Chondrocyte (in vitro differentiated cells): ENCODE measurements at regions not wholly inside any gene's neighbourhood (a gene's known extent, or its start where the extent isn't known, plus 50 kb on each side); places are given as distances from the start of the nearest gene placed in this dataset.

Experiments
- DNase-seq: peaks from one replicate; pipeline ENCODE4 v3.0.0; 2021; ENCODE audit warnings: mixed read lengths, low spot score
- H3K27ac Mint-ChIP-seq: one replicate; pipeline ENCODE4 v1.8.0; 2021; ENCODE audit warnings: mild to moderate bottlenecking, moderate library complexity, mixed read lengths; ENCODE audit not compliant: unreplicated experiment
- H3K27me3 Mint-ChIP-seq: 2 replicates; pipeline ENCODE4 v1.8.0; 2021; ENCODE audit warnings: low read depth, mixed read lengths
- H3K36me3 Mint-ChIP-seq: 2 replicates; pipeline ENCODE4 v1.8.0; 2021; ENCODE audit warnings: low read depth, mixed read lengths
- H3K4me1 Mint-ChIP-seq: 2 replicates; pipeline ENCODE4 v1.8.0; 2021; ENCODE audit warnings: low read depth, mild to moderate bottlenecking, mixed read lengths
- H3K4me3 Mint-ChIP-seq: one replicate; pipeline ENCODE4 v1.8.0; 2021; ENCODE audit warnings: mild to moderate bottlenecking, moderate library complexity, mixed read lengths; ENCODE audit not compliant: unreplicated experiment
- H3K9me3 Mint-ChIP-seq: 2 replicates; pipeline ENCODE4 v1.8.0; 2021; ENCODE audit warnings: low read depth, mixed read lengths
- CTCF ChIP-seq: fragments of 200-600 bp; sonication (generic); IDR thresholded peaks from 2 replicates; pipeline ENCODE4 v1.5.0; 2021; ENCODE audit warnings: antibody characterized with exemption, mild to moderate bottlenecking, moderate library complexity

GRCh38 chr11:130631119-130631518 lies 182.7 kb downstream of the ADAMTS15 start:
- Mint-ChIP-seq H3K9me3 (no peaks in the 10 kb centered on the region), H3K4me3 (no peak overlapping the region), H3K27ac (no peak overlapping the region), H3K36me3 (no peaks in the 10 kb centered on the region), H3K27me3 (no peaks in the 10 kb centered on the region), H3K4me1 (peaks cover 48% of the 10 kb centered on the region)
- no peak for TF ChIP-seq CTCF
- DNase-seq = no peak

- Mint-ChIP-seq H3K4me1 (peaks cover 71% of the 10 kb centered on the region), H3K36me3 (no peaks in the 10 kb centered on the region), H3K9me3 (no peaks in the 10 kb centered on the region), H3K27me3 (no peaks in the 10 kb centered on the region), H3K27ac (peak overlapping the region; percentile 89), H3K4me3 (no peak overlapping the region)
- DNase-seq = no peak
- TF ChIP-seq CTCF = no peak
Measured at GRCh38 chr11:130633466-130633865, 185.0 kb downstream of the ADAMTS15 start.

- no peak for DNase-seq
- peaks cover 70% of the 10 kb centered on the region for H3K4me1 Mint-ChIP-seq
- peak overlapping the region; percentile 89 for H3K27ac Mint-ChIP-seq
- no peaks in the 10 kb centered on the region for H3K36me3 Mint-ChIP-seq
- no peaks in the 10 kb centered on the region for H3K27me3 Mint-ChIP-seq
- H3K4me3 Mint-ChIP-seq = no peak overlapping the region
- H3K9me3 Mint-ChIP-seq = no peaks in the 10 kb centered on the region
- no peak for TF ChIP-seq CTCF
Measured at GRCh38 chr11:130634186-130634585, 185.7 kb downstream of the ADAMTS15 start.

- Mint-ChIP-seq H3K4me3 (no peak overlapping the region), H3K36me3 (no peaks in the 10 kb centered on the region), H3K4me1 (peaks cover 72% of the 10 kb centered on the region), H3K9me3 (no peaks in the 10 kb centered on the region), H3K27ac (peak overlapping the region; percentile 92), H3K27me3 (no peaks in the 10 kb centered on the region)
- no peak for DNase-seq
- no peak for TF ChIP-seq CTCF
Measured at GRCh38 chr11:130634961-130635473, 186.6 kb downstream of the ADAMTS15 start.

GRCh38 chr11:130635937-130636630 lies 187.6 kb downstream of the ADAMTS15 start:
- no peaks in the 10 kb centered on the region for H3K36me3 Mint-ChIP-seq
- no peak for TF ChIP-seq CTCF
- DNase-seq = no peak
- H3K27ac Mint-ChIP-seq = peak overlapping the region; percentile 27
- no peaks in the 10 kb centered on the region for H3K27me3 Mint-ChIP-seq
- H3K4me1 Mint-ChIP-seq = peaks cover 70% of the 10 kb centered on the region
- H3K4me3 Mint-ChIP-seq = no peak overlapping the region
- H3K9me3 Mint-ChIP-seq = no peaks in the 10 kb centered on the region
